ENCODE measurements at regions not wholly inside any gene's neighbourhood (a gene's known extent, or its start where the extent isn't known, plus 50 kb on each side); places are given as distances from the start of the nearest gene placed in this dataset.
A peak's percentile ranks its signal among the peaks of the same experiment; 100 is the strongest.

GRCh38 chr17:72253597-72253996 is 132.8 kb downstream of the SOX9 start:
- Histone ChIP-seq H3K4me1 (ENCODE audit: control insufficient read depth in 2 of 2, insufficient read depth in 2 of 2, low read length in 2 of 2) (peaks cover 7 to 12% of the 10 kb centered on the region in 2 donors), H3K4me3 (ENCODE audit: low read length in 2 of 2) (no peak overlapping the region), H3K9ac (ENCODE audit: low read depth in 1 of 2, low read length in 2 of 2) (no peak overlapping the region), H3K9me3 (ENCODE audit: control insufficient read depth in 2 of 2, low read length in 2 of 2) (no peaks in the 10 kb centered on the region), H3K27me3 (ENCODE audit: control insufficient read depth in 2 of 2, insufficient read depth in 2 of 2, low read length in 2 of 2) (no peaks in the 10 kb centered on the region), H3K27ac (ENCODE audit: low read depth in 2 of 2, low read length in 2 of 2) (no peak overlapping the region), H3K36me3 (ENCODE audit: control insufficient read depth in 2 of 2, insufficient read depth in 2 of 2, low read length in 2 of 2) (no peaks in the 10 kb centered on the region)

- peak overlapping the region; percentile 45 to 56 for H3K27ac ChIP-seq (ENCODE audit: low read depth in 2 of 2, low read length in 2 of 2)
Observed at GRCh38 chr17:72254808-72255449, 134.1 kb downstream of the SOX9 start.

GRCh38 chr17:72255481-72255880 is 134.7 kb downstream of the SOX9 start:
- H3K9ac ChIP-seq (ENCODE audit: low read depth in 1 of 2, low read length in 2 of 2), result no peak overlapping the region
- H3K36me3 ChIP-seq (ENCODE audit: control insufficient read depth in 2 of 2, insufficient read depth in 2 of 2, low read length in 2 of 2), result no peaks in the 10 kb centered on the region
- H3K4me1 ChIP-seq (ENCODE audit: control insufficient read depth in 2 of 2, insufficient read depth in 2 of 2, low read length in 2 of 2), result peaks cover 5 to 19% of the 10 kb centered on the region in 2 donors
- H3K27me3 ChIP-seq (ENCODE audit: control insufficient read depth in 2 of 2, insufficient read depth in 2 of 2, low read length in 2 of 2), result no peaks in the 10 kb centered on the region
- peak overlapping the region; percentile 45 to 56 for H3K27ac ChIP-seq (ENCODE audit: low read depth in 2 of 2, low read length in 2 of 2)
- no peaks in the 10 kb centered on the region for H3K9me3 ChIP-seq (ENCODE audit: control insufficient read depth in 2 of 2, low read length in 2 of 2)
- H3K4me3 ChIP-seq (ENCODE audit: low read length in 2 of 2), result no peak overlapping the region

More at GRCh38 chr17:72254808-72255449, 134.1 kb downstream of the SOX9 start:
- H3K4me1 ChIP-seq (ENCODE audit: control insufficient read depth in 2 of 2, insufficient read depth in 2 of 2, low read length in 2 of 2), result peaks cover 4 to 14% of the 10 kb centered on the region in 2 donors
- no peak overlapping the region for H3K9ac ChIP-seq (ENCODE audit: low read depth in 1 of 2, low read length in 2 of 2)
- no peaks in the 10 kb centered on the region for H3K27me3 ChIP-seq (ENCODE audit: control insufficient read depth in 2 of 2, insufficient read depth in 2 of 2, low read length in 2 of 2)
- no peaks in the 10 kb centered on the region for H3K36me3 ChIP-seq (ENCODE audit: control insufficient read depth in 2 of 2, insufficient read depth in 2 of 2, low read length in 2 of 2)
- H3K4me3 ChIP-seq (ENCODE audit: low read length in 2 of 2), result no peak overlapping the region
- no peaks in the 10 kb centered on the region for H3K9me3 ChIP-seq (ENCODE audit: control insufficient read depth in 2 of 2, low read length in 2 of 2)

- Histone ChIP-seq H3K9me3 (ENCODE audit: control insufficient read depth in 2 of 2, low read length in 2 of 2) (peaks cover 0 to 3% of the 10 kb centered on the region in 2 donors), H3K9ac (ENCODE audit: low read depth in 1 of 2, low read length in 2 of 2) (no peak overlapping the region), H3K27me3 (ENCODE audit: control insufficient read depth in 2 of 2, insufficient read depth in 2 of 2, low read length in 2 of 2) (no peaks in the 10 kb centered on the region), H3K4me1 (ENCODE audit: control insufficient read depth in 2 of 2, insufficient read depth in 2 of 2, low read length in 2 of 2) (peaks cover 5 to 21% of the 10 kb centered on the region in 2 donors), H3K36me3 (ENCODE audit: control insufficient read depth in 2 of 2, insufficient read depth in 2 of 2, low read length in 2 of 2) (no peaks in the 10 kb centered on the region), H3K4me3 (ENCODE audit: low read length in 2 of 2) (no peak overlapping the region), H3K27ac (ENCODE audit: low read depth in 2 of 2, low read length in 2 of 2) (no peak overlapping the region)
Observed at GRCh38 chr17:72258711-72259110, 137.9 kb downstream of the SOX9 start.

GRCh38 chr17:72259922-72260321 is 139.1 kb downstream of the SOX9 start:
- H3K4me3 ChIP-seq (ENCODE audit: low read length in 2 of 2), result no peak overlapping the region
- H3K4me1 ChIP-seq (ENCODE audit: control insufficient read depth in 2 of 2, insufficient read depth in 2 of 2, low read length in 2 of 2), result peaks cover 5 to 18% of the 10 kb centered on the region in 2 donors
- peaks cover 0 to 3% of the 10 kb centered on the region in 2 donors for H3K9me3 ChIP-seq (ENCODE audit: control insufficient read depth in 2 of 2, low read length in 2 of 2)
- no peaks in the 10 kb centered on the region for H3K27me3 ChIP-seq (ENCODE audit: control insufficient read depth in 2 of 2, insufficient read depth in 2 of 2, low read length in 2 of 2)
- H3K36me3 ChIP-seq (ENCODE audit: control insufficient read depth in 2 of 2, insufficient read depth in 2 of 2, low read length in 2 of 2), result no peaks in the 10 kb centered on the region
- H3K9ac ChIP-seq (ENCODE audit: low read depth in 1 of 2, low read length in 2 of 2), result no peak overlapping the region
- H3K27ac ChIP-seq (ENCODE audit: low read depth in 2 of 2, low read length in 2 of 2), result no peak overlapping the region

- no peak overlapping the region for H3K9ac ChIP-seq (ENCODE audit: low read depth in 1 of 2, low read length in 2 of 2)
- no peak overlapping the region for H3K27ac ChIP-seq (ENCODE audit: low read depth in 2 of 2, low read length in 2 of 2)
- H3K27me3 ChIP-seq (ENCODE audit: control insufficient read depth in 2 of 2, insufficient read depth in 2 of 2, low read length in 2 of 2), result no peaks in the 10 kb centered on the region
- H3K9me3 ChIP-seq (ENCODE audit: control insufficient read depth in 2 of 2, low read length in 2 of 2), result peaks cover 0 to 3% of the 10 kb centered on the region in 2 donors
- H3K4me3 ChIP-seq (ENCODE audit: low read length in 2 of 2), result no peak overlapping the region
- H3K36me3 ChIP-seq (ENCODE audit: control insufficient read depth in 2 of 2, insufficient read depth in 2 of 2, low read length in 2 of 2), result no peaks in the 10 kb centered on the region
- peaks cover 5 to 13% of the 10 kb centered on the region in 2 donors for H3K4me1 ChIP-seq (ENCODE audit: control insufficient read depth in 2 of 2, insufficient read depth in 2 of 2, low read length in 2 of 2)
Observed at GRCh38 chr17:72262766-72263165, 141.9 kb downstream of the SOX9 start.

- peaks cover 1 to 7% of the 10 kb centered on the region in 2 donors for H3K4me1 ChIP-seq (ENCODE audit: control insufficient read depth in 2 of 2, insufficient read depth in 2 of 2, low read length in 2 of 2)
- H3K27ac ChIP-seq (ENCODE audit: low read depth in 2 of 2, low read length in 2 of 2), result no peak overlapping the region
- no peaks in the 10 kb centered on the region for H3K36me3 ChIP-seq (ENCODE audit: control insufficient read depth in 2 of 2, insufficient read depth in 2 of 2, low read length in 2 of 2)
- H3K9me3 ChIP-seq (ENCODE audit: control insufficient read depth in 2 of 2, low read length in 2 of 2), result peaks cover 0 to 3% of the 10 kb centered on the region in 2 donors
- no peak overlapping the region for H3K4me3 ChIP-seq (ENCODE audit: low read length in 2 of 2)
- H3K27me3 ChIP-seq (ENCODE audit: control insufficient read depth in 2 of 2, insufficient read depth in 2 of 2, low read length in 2 of 2), result no peaks in the 10 kb centered on the region
- no peak overlapping the region for H3K9ac ChIP-seq (ENCODE audit: low read depth in 1 of 2, low read length in 2 of 2)
Observed at GRCh38 chr17:72264682-72265405, 144.0 kb downstream of the SOX9 start.

GRCh38 chr17:72266112-72266775 is 145.4 kb downstream of the SOX9 start:
- Histone ChIP-seq H3K36me3 (ENCODE audit: control insufficient read depth in 2 of 2, insufficient read depth in 2 of 2, low read length in 2 of 2) (no peaks in the 10 kb centered on the region), H3K4me3 (ENCODE audit: low read length in 2 of 2) (no peak overlapping the region), H3K9me3 (ENCODE audit: control insufficient read depth in 2 of 2, low read length in 2 of 2) (peaks cover 0 to 2% of the 10 kb centered on the region in 2 donors), H3K4me1 (ENCODE audit: control insufficient read depth in 2 of 2, insufficient read depth in 2 of 2, low read length in 2 of 2) (no peaks in the 10 kb centered on the region), H3K27me3 (ENCODE audit: control insufficient read depth in 2 of 2, insufficient read depth in 2 of 2, low read length in 2 of 2) (no peaks in the 10 kb centered on the region), H3K27ac (ENCODE audit: low read depth in 2 of 2, low read length in 2 of 2) (no peak overlapping the region), H3K9ac (ENCODE audit: low read depth in 1 of 2, low read length in 2 of 2) (no peak overlapping the region)

- Histone ChIP-seq H3K27me3 (ENCODE audit: control insufficient read depth in 2 of 2, insufficient read depth in 2 of 2, low read length in 2 of 2) (no peaks in the 10 kb centered on the region), H3K9ac (ENCODE audit: low read depth in 1 of 2, low read length in 2 of 2) (no peak overlapping the region), H3K27ac (ENCODE audit: low read depth in 2 of 2, low read length in 2 of 2) (no peak overlapping the region), H3K9me3 (ENCODE audit: control insufficient read depth in 2 of 2, low read length in 2 of 2) (no peaks in the 10 kb centered on the region), H3K4me3 (ENCODE audit: low read length in 2 of 2) (no peak overlapping the region), H3K4me1 (ENCODE audit: control insufficient read depth in 2 of 2, insufficient read depth in 2 of 2, low read length in 2 of 2) (no peaks in the 10 kb centered on the region), H3K36me3 (ENCODE audit: control insufficient read depth in 2 of 2, insufficient read depth in 2 of 2, low read length in 2 of 2) (no peaks in the 10 kb centered on the region)
Observed at GRCh38 chr17:72267601-72268000, 146.8 kb downstream of the SOX9 start.

- H3K27ac ChIP-seq (ENCODE audit: low read depth in 2 of 2, low read length in 2 of 2), result no peak overlapping the region
- H3K27me3 ChIP-seq (ENCODE audit: control insufficient read depth in 2 of 2, insufficient read depth in 2 of 2, low read length in 2 of 2), result no peaks in the 10 kb centered on the region
- no peak overlapping the region for H3K4me3 ChIP-seq (ENCODE audit: low read length in 2 of 2)
- H3K9ac ChIP-seq (ENCODE audit: low read depth in 1 of 2, low read length in 2 of 2), result no peak overlapping the region
- H3K4me1 ChIP-seq (ENCODE audit: control insufficient read depth in 2 of 2, insufficient read depth in 2 of 2, low read length in 2 of 2), result no peaks in the 10 kb centered on the region
- no peaks in the 10 kb centered on the region for H3K9me3 ChIP-seq (ENCODE audit: control insufficient read depth in 2 of 2, low read length in 2 of 2)
- H3K36me3 ChIP-seq (ENCODE audit: control insufficient read depth in 2 of 2, insufficient read depth in 2 of 2, low read length in 2 of 2), result no peaks in the 10 kb centered on the region
Observed at GRCh38 chr17:72268431-72268830, 147.6 kb downstream of the SOX9 start.

All from mucosa of rectum (tissue), 2 donors.